ENCODE measurements at regions not wholly inside any gene's neighbourhood (a gene's known extent, or its start where the extent isn't known, plus 50 kb on each side); places are given as distances from the start of the nearest gene placed in this dataset.

GRCh38 chr1:5507340-5507739 is 484.9 kb downstream of the NPHP4 start:
- no peak for TF ChIP-seq CTCF (IDR thresholded peaks at IDR 0.05; ENCODE audit: insufficient read depth, low read depth, low read length, missing control alignments)
- H3K4me3 ChIP-seq (ENCODE audit: low read length), result no peak overlapping the region
- no peak for DNase-seq (ENCODE audit: low read depth)

- no peak overlapping the region for H3K4me3 ChIP-seq (ENCODE audit: low read length)
- TF ChIP-seq CTCF (IDR thresholded peaks at IDR 0.05; ENCODE audit: insufficient read depth, low read depth, low read length, missing control alignments), result no peak
- DNase-seq (ENCODE audit: low read depth), result no peak
These were observed 485.6 kb downstream of the NPHP4 start for GRCh38 chr1:5506634-5507033.

- no peak for TF ChIP-seq CTCF (IDR thresholded peaks at IDR 0.05; ENCODE audit: insufficient read depth, low read depth, low read length, missing control alignments)
- DNase-seq (ENCODE audit: low read depth), result no peak
- no peak overlapping the region for H3K4me3 ChIP-seq (ENCODE audit: low read length)
These were observed 486.3 kb downstream of the NPHP4 start for GRCh38 chr1:5505944-5506343.

- DNase-seq (ENCODE audit: low read depth), result no peak
- TF ChIP-seq CTCF (IDR thresholded peaks at IDR 0.05; ENCODE audit: insufficient read depth, low read depth, low read length, missing control alignments), result no peak
- no peak overlapping the region for H3K4me3 ChIP-seq (ENCODE audit: low read length)
These were observed 487.9 kb downstream of the NPHP4 start for GRCh38 chr1:5504364-5504740.

- no peak for TF ChIP-seq CTCF (IDR thresholded peaks at IDR 0.05; ENCODE audit: insufficient read depth, low read depth, low read length, missing control alignments)
- no peak overlapping the region for H3K4me3 ChIP-seq (ENCODE audit: low read length)
- DNase-seq (ENCODE audit: low read depth), result no peak
These were observed 488.5 kb downstream of the NPHP4 start for GRCh38 chr1:5503556-5504363.

GRCh38 chr1:5502311-5503194 is 489.7 kb downstream of the NPHP4 start:
- no peak overlapping the region for H3K4me3 ChIP-seq (ENCODE audit: low read length)
- DNase-seq (ENCODE audit: low read depth), result peak; percentile 2
- no peak for TF ChIP-seq CTCF (IDR thresholded peaks at IDR 0.05; ENCODE audit: insufficient read depth, low read depth, low read length, missing control alignments)
